ENCODE measurements at regions not wholly inside any gene's neighbourhood (a gene's known extent, or its start where the extent isn't known, plus 50 kb on each side); places are given as distances from the start of the nearest gene placed in this dataset.

GRCh38 chr1:168490306-168490705 is 53.5 kb downstream of the XCL2 start:
- TF ChIP-seq REST (IDR thresholded peaks at IDR 0.05; ENCODE audit: insufficient read depth in 1 of 2, low read depth in 2 of 2, low read length in 2 of 2): no peak
- TF ChIP-seq FOXP2 (optimal IDR thresholded peaks at IDR 0.05; ENCODE audit: borderline replicate concordance, extremely low read depth, extremely low read length, insufficient read depth): no peak

- no peak for TF ChIP-seq SIN3A (IDR thresholded peaks at IDR 0.05; ENCODE audit: borderline replicate concordance, insufficient read depth, low read length)
- TF ChIP-seq POLR2AphosphoS5 (IDR thresholded peaks at IDR 0.05; ENCODE audit: low read depth, low read length): no peak
- TF ChIP-seq FOXP2 (optimal IDR thresholded peaks at IDR 0.05; ENCODE audit: borderline replicate concordance, extremely low read depth, extremely low read length, insufficient read depth): no peak
- TF ChIP-seq REST (IDR thresholded peaks at IDR 0.05; ENCODE audit: insufficient read depth in 1 of 2, low read depth in 2 of 2, low read length in 2 of 2): no peak
- TF ChIP-seq TAF1 (IDR thresholded peaks at IDR 0.05; ENCODE audit: borderline replicate concordance, insufficient read depth, low read length): no peak
These were observed 55.7 kb downstream of the XCL2 start for GRCh38 chr1:168488138-168488537.

- TF ChIP-seq TAF1 (IDR thresholded peaks at IDR 0.05; ENCODE audit: borderline replicate concordance, insufficient read depth, low read length) (no peak), REST (IDR thresholded peaks at IDR 0.05; ENCODE audit: insufficient read depth in 1 of 2, low read depth in 2 of 2, low read length in 2 of 2) (no peak), POLR2AphosphoS5 (IDR thresholded peaks at IDR 0.05; ENCODE audit: low read depth, low read length) (no peak), FOXP2 (optimal IDR thresholded peaks at IDR 0.05; ENCODE audit: borderline replicate concordance, extremely low read depth, extremely low read length, insufficient read depth) (no peak), SIN3A (IDR thresholded peaks at IDR 0.05; ENCODE audit: borderline replicate concordance, insufficient read depth, low read length) (no peak)
These were observed 58.7 kb downstream of the XCL2 start for GRCh38 chr1:168485048-168485447.

- TF ChIP-seq REST (IDR thresholded peaks at IDR 0.05; ENCODE audit: insufficient read depth in 1 of 2, low read depth in 2 of 2, low read length in 2 of 2): no peak
- TF ChIP-seq POLR2AphosphoS5 (IDR thresholded peaks at IDR 0.05; ENCODE audit: low read depth, low read length): no peak
- no peak for TF ChIP-seq SIN3A (IDR thresholded peaks at IDR 0.05; ENCODE audit: borderline replicate concordance, insufficient read depth, low read length)
- no peak for TF ChIP-seq FOXP2 (optimal IDR thresholded peaks at IDR 0.05; ENCODE audit: borderline replicate concordance, extremely low read depth, extremely low read length, insufficient read depth)
- TF ChIP-seq TAF1 (IDR thresholded peaks at IDR 0.05; ENCODE audit: borderline replicate concordance, insufficient read depth, low read length): no peak
These were observed 59.7 kb downstream of the XCL2 start for GRCh38 chr1:168484083-168484482.

- no peak for TF ChIP-seq TAF1 (IDR thresholded peaks at IDR 0.05; ENCODE audit: borderline replicate concordance, insufficient read depth, low read length)
- no peak for TF ChIP-seq REST (IDR thresholded peaks at IDR 0.05; ENCODE audit: insufficient read depth in 1 of 2, low read depth in 2 of 2, low read length in 2 of 2)
- no peak for TF ChIP-seq POLR2AphosphoS5 (IDR thresholded peaks at IDR 0.05; ENCODE audit: low read depth, low read length)
- TF ChIP-seq FOXP2 (optimal IDR thresholded peaks at IDR 0.05; ENCODE audit: borderline replicate concordance, extremely low read depth, extremely low read length, insufficient read depth): no peak
- TF ChIP-seq SIN3A (IDR thresholded peaks at IDR 0.05; ENCODE audit: borderline replicate concordance, insufficient read depth, low read length): no peak
These were observed 60.3 kb downstream of the XCL2 start for GRCh38 chr1:168483539-168483938.
